Ovary (tissue), 7 donors: ENCODE measurements at regions not wholly inside any gene's neighbourhood (a gene's known extent, or its start where the extent isn't known, plus 50 kb on each side); places are given as distances from the start of the nearest gene placed in this dataset.
"Not testable (repeated sequence)": the region's sequence is repeated elsewhere in the genome, so short reads cannot be mapped to it uniquely, and the experiment has no call there.

ENCODE experiments used
- DNase-seq, 5 donors: peaks; one replicate each; pipeline ENCODE4 v3.0.0-alpha.2; 2019 to 2020
- H3K27ac ChIP-seq, 2 donors: fragments of 200-600 bp; one replicate each; pipeline versions ENCODE4 v1.5.1 to v1.8.0; 2019 to 2022
- H3K27me3 ChIP-seq: fragments of 200-600 bp; one replicate; pipeline ENCODE4 v1.8.0; 2022
- H3K36me3 ChIP-seq: fragments of 200-600 bp; sonication (generic); one replicate; pipeline ENCODE4 v1.5.1; 2019
- H3K4me1 ChIP-seq: one replicate; pipeline ENCODE4 v1.8.1; 2013; ENCODE audit warnings: mild to moderate bottlenecking, moderate library complexity; ENCODE audit not compliant: insufficient read depth
- H3K4me3 ChIP-seq: fragments of 200-600 bp; sonication (generic); one replicate; pipeline ENCODE4 v1.5.1; 2017
- H3K9me3 ChIP-seq, 2 donors: fragments of 200-600 bp in 1 of 2; sonication (generic) in 1 of 2; one replicate each; pipeline versions ENCODE4 v1.5.1 to v1.8.1; 2013 to 2019; ENCODE audit warnings: mild to moderate bottlenecking in 1 of 2, moderate library complexity in 1 of 2
- CTCF ChIP-seq, 3 donors: fragments of 450-650 bp in 2 of 3; fragments of 200-600 bp in 1 of 3; IDR thresholded peaks; one replicate each; pipeline versions ENCODE4 v1.5.1 to v1.8.0; 2016 to 2022; ENCODE audit warnings: antibody characterized with exemption in 3 of 3, mild to moderate bottlenecking in 1 of 3
- EP300 ChIP-seq: sonication (generic); formaldehyde crosslinking; IDR thresholded peaks from one replicate; pipeline ENCODE4 v1.6.1; 2017; ENCODE audit warnings: antibody characterized with exemption
- POLR2A ChIP-seq: fragments of 450-650 bp; IDR thresholded peaks from one replicate; pipeline ENCODE4 v1.6.1; 2017; ENCODE audit warnings: antibody characterized with exemption, mild to moderate bottlenecking, moderate library complexity
- WGBS, 3 donors: extraction: QIAGEN DNeasy Blood & Tissue Kit in 1 of 3; methylation state at CpG; one replicate each; pipeline versions ENCODE4 v1.1.5 to v1.1.7; 2013 to 2017; 5-methylcytosine and 5-hydroxymethylcytosine counted together
- intact Hi-C, 4 donors: fragments of 100-400 bp; cut with DNase I; formaldehyde crosslinking; loops; one replicate each; pipeline versions ENCODE4 v1.11.0 to v1.15.1; 2022 to 2023
- donor health status: DM: no; HTN: no; CAD: no; lungs with moderate emphysema.
- donor health status: DM: no; HTN: no; CAD: no.
- donor health status: Bipolar disorder and iron deficiency.
- donor health status: DM: no; HTN: no; CAD: no.
- donor health status: DM: yes; HTN: yes; CAD: no.

- Histone ChIP-seq H3K9me3 (no peaks in the 10 kb centered on the region), H3K27ac (no peak overlapping the region), H3K4me1 (no peaks in the 10 kb centered on the region), H3K36me3 (no peaks in the 10 kb centered on the region), H3K4me3 (no peak overlapping the region), H3K27me3 (no peaks in the 10 kb centered on the region)
- intact Hi-C loops, result loop anchor here in 1 of 4 donors (5.0 kb wide), 1 partner anchor 1426 kb away; no protein-coding TSS in a partner anchor
- TF ChIP-seq CTCF (IDR thresholded peaks at IDR 0.05) (no peak), POLR2A (no peak), EP300 (no peak)
- no peak for DNase-seq
- 93 to 95% (median 94%) methylated on average over 8 of the region's 8 CpGs for WGBS, 3 donors
Observed at GRCh38 chr13:22960827-22961226, 220.0 kb upstream of the SGCG start.

- intact Hi-C loops, result loop anchor here in 1 of 4 donors (5.0 kb wide), 1 partner anchor 1426 kb away; no protein-coding TSS in a partner anchor
- H3K27ac ChIP-seq, H3K9me3 ChIP-seq, H3K4me3 ChIP-seq, DNase-seq, H3K4me1 ChIP-seq, H3K36me3 ChIP-seq, H3K27me3 ChIP-seq: not testable (repeated sequence)
- 91 to 92% (median 91%) methylated on average over 10 to 14 of the region's 14 CpGs for WGBS, 3 donors
Observed at GRCh38 chr13:22961342-22961741, 219.4 kb upstream of the SGCG start.

GRCh38 chr13:22961835-22962537 lies 218.8 kb upstream of the SGCG start:
- no peak for DNase-seq
- Histone ChIP-seq H3K27me3 (no peaks in the 10 kb centered on the region), H3K4me1 (no peaks in the 10 kb centered on the region), H3K4me3 (no peak overlapping the region), H3K9me3 (no peaks in the 10 kb centered on the region), H3K36me3 (no peaks in the 10 kb centered on the region), H3K27ac (no peak overlapping the region)
- intact Hi-C loops, result loop anchor here in 1 of 4 donors (5.0 kb wide), 1 partner anchor 1425 kb away; no protein-coding TSS in a partner anchor
- 58 to 70% (median 69%) methylated on average over 13 to 16 of the region's 16 CpGs for WGBS, 3 donors
- no peak for TF ChIP-seq EP300
- TF ChIP-seq POLR2A, result no peak
- no peak for TF ChIP-seq CTCF (IDR thresholded peaks at IDR 0.05)

DNA sequence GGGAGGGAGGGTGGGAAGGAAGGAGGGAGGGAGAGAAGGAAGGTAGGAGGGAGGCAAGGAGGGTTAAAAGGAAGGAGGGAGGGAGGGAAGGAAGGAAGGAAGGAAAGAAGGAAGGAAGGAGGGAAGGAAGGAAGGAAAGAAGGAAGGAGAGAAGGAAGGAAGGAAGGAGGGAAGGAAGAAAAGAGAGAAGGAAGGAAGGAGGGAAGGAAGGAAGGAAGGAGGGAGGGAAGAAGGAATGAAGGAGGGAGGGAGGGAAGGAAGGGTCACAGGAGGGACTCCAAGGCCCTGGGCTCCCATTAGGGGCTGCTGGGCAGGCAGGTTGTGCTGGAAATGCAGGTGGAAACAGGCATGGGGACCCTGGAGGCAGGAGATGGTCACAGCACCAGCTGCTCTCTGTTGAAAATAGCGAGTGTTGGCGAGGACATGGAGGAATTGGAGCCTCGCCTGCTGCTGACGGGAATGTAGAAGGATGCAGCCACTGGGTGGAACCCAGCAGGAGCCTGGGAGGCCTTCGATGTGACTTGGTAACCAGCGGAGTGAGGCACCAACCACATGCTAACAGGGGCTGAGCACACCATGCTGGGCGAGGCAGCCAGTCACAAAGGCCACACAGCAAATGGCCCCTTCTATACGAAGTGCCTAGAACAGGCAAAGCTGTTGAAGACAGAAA lies 217.3 kb upstream of the SGCG start:
- not testable (repeated sequence) for H3K9me3 ChIP-seq, DNase-seq, H3K4me1 ChIP-seq, H3K4me3 ChIP-seq, H3K36me3 ChIP-seq, H3K27ac ChIP-seq, H3K27me3 ChIP-seq
- 74 to 81% (median 79%) methylated on average over 8 of the region's 8 CpGs for WGBS, 3 donors
- intact Hi-C loops, result loop anchor here in 1 of 4 donors (5.0 kb wide), 1 partner anchor 1424 kb away; no protein-coding TSS in a partner anchor

DNA sequence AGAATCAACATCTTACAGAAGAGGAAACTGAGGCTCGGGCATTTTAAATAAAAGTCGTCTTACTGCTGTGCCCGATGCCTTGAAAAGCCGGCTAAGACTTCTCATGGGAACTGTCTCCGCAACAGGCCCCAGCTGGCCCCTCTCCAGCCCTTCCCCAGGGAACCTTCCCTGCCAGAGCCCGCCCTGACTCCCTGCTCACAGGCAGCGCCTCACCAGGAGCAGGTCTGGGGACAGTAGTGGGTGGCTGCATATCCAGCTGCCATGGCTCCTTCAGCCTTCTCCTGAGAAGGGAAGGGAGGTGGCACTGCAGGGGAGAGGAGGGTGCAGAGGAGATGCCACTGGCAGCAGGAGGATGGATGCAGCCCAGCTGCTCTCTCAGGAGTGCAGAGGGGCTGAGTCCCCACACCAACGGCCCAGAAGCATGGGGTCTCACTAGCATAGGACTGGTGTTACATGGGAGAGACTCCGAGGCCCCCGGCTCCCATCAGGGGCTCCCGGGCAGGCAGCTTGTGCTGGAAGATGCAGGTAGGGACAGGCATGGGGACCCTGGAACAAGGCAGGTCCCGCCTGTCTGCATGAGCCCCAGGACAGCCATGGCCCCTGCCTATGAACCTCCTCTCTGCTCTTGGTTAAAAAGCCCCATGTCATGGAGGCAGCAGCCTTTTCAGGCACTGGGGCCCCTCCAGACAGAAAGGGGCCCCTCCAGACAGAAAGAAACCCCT lies 216.4 kb upstream of the SGCG start:
- TF ChIP-seq POLR2A, result no peak
- TF ChIP-seq EP300, result no peak
- TF ChIP-seq CTCF (IDR thresholded peaks at IDR 0.05), result no peak
- 63 to 64% (median 63%) methylated on average over 12 of the region's 12 CpGs for WGBS, 3 donors
- no peak for DNase-seq
- H3K36me3 ChIP-seq, result no peaks in the 10 kb centered on the region
- no peak overlapping the region for H3K4me3 ChIP-seq
- no peaks in the 10 kb centered on the region for H3K4me1 ChIP-seq
- H3K9me3 ChIP-seq, result no peaks in the 10 kb centered on the region
- H3K27ac ChIP-seq, result no peak overlapping the region
- intact Hi-C loops, result loop anchor here in 1 of 4 donors (5.0 kb wide), 1 partner anchor 1423 kb away; no protein-coding TSS in a partner anchor
- no peaks in the 10 kb centered on the region for H3K27me3 ChIP-seq

DNA sequence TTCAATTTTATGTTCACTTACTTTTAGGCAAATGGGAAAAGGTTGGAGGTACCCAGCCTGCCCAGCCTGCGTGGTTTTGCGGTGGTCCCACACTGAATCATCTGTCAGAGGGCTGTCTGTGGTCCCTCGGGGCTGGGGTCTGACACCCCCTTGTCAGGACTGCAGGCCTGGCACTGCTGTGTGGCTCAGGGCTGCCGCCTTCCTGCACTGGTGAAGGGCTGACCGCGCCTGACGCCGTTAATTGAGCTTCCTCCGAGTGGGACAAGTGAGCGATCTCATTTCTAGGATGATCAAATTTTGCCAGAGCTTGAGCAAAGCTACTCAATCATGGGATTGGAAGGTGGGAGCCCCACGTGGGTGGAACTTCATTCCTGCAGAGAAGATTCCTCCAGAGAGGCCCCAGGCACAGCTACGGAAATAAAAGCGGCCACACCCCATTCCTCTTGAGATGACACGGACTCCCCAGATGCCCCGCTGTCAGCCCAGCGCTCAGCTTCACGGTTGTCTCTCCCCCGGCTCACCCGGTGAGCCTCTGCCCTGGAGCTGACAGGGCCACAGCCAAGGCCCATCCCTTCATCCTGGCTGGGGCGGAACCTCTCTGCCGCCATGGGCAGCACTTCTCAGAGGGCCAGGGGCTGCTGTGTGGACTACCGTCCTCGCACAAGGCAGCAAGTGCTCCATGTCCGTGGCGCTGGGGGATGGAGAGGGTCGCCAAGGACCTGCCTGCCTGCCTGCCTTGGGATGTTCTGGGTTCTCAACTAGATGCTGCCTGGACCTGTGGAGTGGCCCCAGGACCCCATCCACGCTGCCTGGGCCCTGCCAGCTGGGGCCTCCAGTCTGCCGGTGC lies 215.5 kb upstream of the SGCG start:
- DNase-seq, result not testable (repeated sequence)
- 76 to 78% (median 78%) methylated on average over 27 to 28 of the region's 28 CpGs for WGBS, 3 donors

GRCh38 chr13:22965858-22966239 lies 214.9 kb upstream of the SGCG start:
- DNase-seq, H3K27ac ChIP-seq, H3K9me3 ChIP-seq, intact Hi-C loops, H3K4me1 ChIP-seq, H3K4me3 ChIP-seq, H3K27me3 ChIP-seq, H3K36me3 ChIP-seq: not testable (repeated sequence)
- WGBS, 3 donors, result 86 to 93% (median 91%) methylated on average over 3 to 7 of the region's 8 CpGs

More for the DNA sequence above, 215.5 kb upstream of the SGCG start:
- intact Hi-C loops, H3K4me1 ChIP-seq, H3K27ac ChIP-seq, H3K9me3 ChIP-seq, H3K4me3 ChIP-seq, H3K36me3 ChIP-seq, H3K27me3 ChIP-seq: not testable (repeated sequence)
